H1 (cell line): ENCODE measurements at regions not wholly inside any gene's neighbourhood (a gene's known extent, or its start where the extent isn't known, plus 50 kb on each side); places are given as distances from the start of the nearest gene placed in this dataset.

Experiments
- CTCF ChIP-seq, 3 experiments: IDR thresholded peaks; 1 replicate in 2 of 3; 2 replicates in 1 of 3; pipeline versions ENCODE4 v1.5.1 to v1.6.1; 2011; ENCODE audit warnings: low read length in 3 of 3, mild to moderate bottlenecking in 3 of 3, inconsistent platforms in 2 of 3, low read depth in 1 of 3, moderate library complexity in 1 of 3; ENCODE audit not compliant: insufficient read depth in 1 of 3; ENCODE audit errors: control extremely low read depth in 1 of 3
- EZH2 ChIP-seq: fragments of 200-600 bp; sonication (generic); IDR thresholded peaks from 2 replicates; pipeline ENCODE4 v1.7.1; 2012; ENCODE audit warnings: low read depth, mild to moderate bottlenecking, moderate library complexity, low read length, inconsistent platforms; ENCODE audit not compliant: severe bottlenecking
- MAX ChIP-seq: IDR thresholded peaks from 2 replicates; pipeline ENCODE4 v1.6.1; 2012; ENCODE audit warnings: inconsistent platforms
- NANOG ChIP-seq: IDR thresholded peaks from 2 replicates; pipeline ENCODE4 v1.6.1; 2011; ENCODE audit warnings: low read length, low read depth, mild to moderate bottlenecking, inconsistent platforms; ENCODE audit not compliant: insufficient read depth, poor library complexity, severe bottlenecking
- POLR2A ChIP-seq, 2 experiments: IDR thresholded peaks; 1 replicate in 1 of 2; 2 replicates in 1 of 2; pipeline ENCODE4 v1.6.1; 2011; ENCODE audit warnings: low read depth in 2 of 2, low read length in 2 of 2, mild to moderate bottlenecking in 2 of 2; ENCODE audit errors: control extremely low read depth in 1 of 2
- POLR2AphosphoS5 ChIP-seq: IDR thresholded peaks from 2 replicates; pipeline ENCODE4 v1.6.1; 2011; ENCODE audit warnings: low read depth, low read length
- RAD21 ChIP-seq, 2 experiments: IDR thresholded peaks in 1 of 2; conservative IDR thresholded peaks in 1 of 2; 2 replicates each; pipeline ENCODE4 v1.6.1; 2011; ENCODE audit warnings: low read depth in 2 of 2, low read length in 2 of 2, improper control_type of control experiment in 1 of 2, inconsistent platforms in 1 of 2, mild to moderate bottlenecking in 1 of 2, moderate library complexity in 1 of 2
- RXRA ChIP-seq: IDR thresholded peaks from 2 replicates; pipeline ENCODE4 v1.6.1; 2011; ENCODE audit warnings: low read depth, mild to moderate bottlenecking, low read length, moderate library complexity; ENCODE audit not compliant: insufficient read depth
- SAP30 ChIP-seq: fragments of 300-600 bp; sonication (generic); IDR thresholded peaks from 2 replicates; pipeline ENCODE4 v1.7.1; 2012; ENCODE audit warnings: low read length, moderate library complexity, mild to moderate bottlenecking, inconsistent platforms; ENCODE audit not compliant: insufficient read depth, insufficient replicate concordance
- SIN3A ChIP-seq, 2 experiments: IDR thresholded peaks in 1 of 2; conservative IDR thresholded peaks in 1 of 2; 2 replicates each; pipeline ENCODE4 v1.6.1; 2011 to 2012; ENCODE audit warnings: low read length in 2 of 2, improper control_type of control experiment in 1 of 2, low read depth in 1 of 2, mild to moderate bottlenecking in 1 of 2
- SP2 ChIP-seq: IDR thresholded peaks from 2 replicates; pipeline ENCODE4 v1.6.1; 2012; ENCODE audit warnings: mild to moderate bottlenecking, low read length, inconsistent platforms
- TAF1 ChIP-seq: IDR thresholded peaks from 2 replicates; pipeline ENCODE4 v1.6.1; 2011; ENCODE audit warnings: mild to moderate bottlenecking, low read depth, low read length
- YY1 ChIP-seq: IDR thresholded peaks from 2 replicates; pipeline ENCODE4 v1.6.1; 2011; ENCODE audit warnings: low read depth, mild to moderate bottlenecking, low read length
- ZNF274 ChIP-seq: IDR thresholded peaks from 2 replicates; pipeline ENCODE4 v1.7.0; 2012; ENCODE audit warnings: low read length, borderline replicate concordance; ENCODE audit errors: extremely low read depth

- TF ChIP-seq CTCF (IDR thresholded peaks at IDR 0.05; ENCODE audit: control extremely low read depth in 1 of 3, insufficient read depth in 1 of 3, low read depth in 1 of 3, low read length in 3 of 3): no peak
- no peak for TF ChIP-seq ZNF274
- no peak for TF ChIP-seq POLR2A (IDR thresholded peaks at IDR 0.05; ENCODE audit: control extremely low read depth in 1 of 2, low read depth in 2 of 2, low read length in 2 of 2)
- no peak for TF ChIP-seq SIN3A (conservative IDR thresholded peaks at IDR 0.05 in 1 of 2, IDR thresholded peaks at IDR 0.05 in 1 of 2; ENCODE audit: low read depth in 1 of 2, low read length in 2 of 2)
- TF ChIP-seq MAX: no peak
- no peak for TF ChIP-seq RAD21 (IDR thresholded peaks at IDR 0.05 in 1 of 2, conservative IDR thresholded peaks at IDR 0.05 in 1 of 2; ENCODE audit: low read depth in 2 of 2, low read length in 2 of 2)
- no peak for TF ChIP-seq SP2
- TF ChIP-seq EZH2: no peak
- no peak for TF ChIP-seq YY1
- TF ChIP-seq SAP30: no peak
- no peak for TF ChIP-seq RXRA
- TF ChIP-seq TAF1: no peak
- TF ChIP-seq POLR2AphosphoS5: no peak
- no peak for TF ChIP-seq NANOG
Measured at GRCh38 chr2:126531029-126531428, 124.9 kb upstream of the GYPC start.
